MCF 10A (cell line): ENCODE measurements at regions not wholly inside any gene's neighbourhood (a gene's known extent, or its start where the extent isn't known, plus 50 kb on each side); places are given as distances from the start of the nearest gene placed in this dataset.

Experiments
- BruUV-seq: library from RNA; stranded (reverse); fragments of 400-500 nt; replicated peaks from 2 replicates; lab custom pipeline; 2021; lab: Mats Ljungman, UMichigan
- CTCF ChIA-PET: fragments of 300-600 bp; sonication (Branson Sonifier 250); formaldehyde crosslinking; extraction: SDS; loops from one replicate; lab custom pipeline; 2021; ENCODE audit warnings: antibody characterized with exemption, inconsistent platforms; lab: Yijun Ruan, JAX
- POLR2A ChIA-PET: fragments of 300-600, 350-650 bp; sonication (Branson Sonifier 250); formaldehyde crosslinking; extraction: SDS; loops from one replicate; lab custom pipeline; 2020; ENCODE audit warnings: antibody characterized with exemption, inconsistent platforms; lab: Yijun Ruan, JAX
- DNase-seq: peaks from one replicate; pipeline ENCODE4 v3.0.0-alpha.2; 2018; ENCODE audit not compliant: unreplicated experiment
- H3K27ac Mint-ChIP-seq: one replicate; pipeline ENCODE4 v1.8.0; 2022; ENCODE audit warnings: mild to moderate bottlenecking, low read depth, mixed read lengths; ENCODE audit not compliant: unreplicated experiment
- H3K27me3 Mint-ChIP-seq: one replicate; pipeline ENCODE4 v1.8.0; 2022; ENCODE audit warnings: mixed read lengths; ENCODE audit not compliant: insufficient read depth, unreplicated experiment
- H3K36me3 Mint-ChIP-seq: one replicate; pipeline ENCODE4 v1.8.0; 2022; ENCODE audit warnings: mild to moderate bottlenecking, moderate library complexity, mixed read lengths; ENCODE audit not compliant: insufficient read depth, unreplicated experiment
- H3K4me1 Mint-ChIP-seq: one replicate; pipeline ENCODE4 v1.8.0; 2022; ENCODE audit warnings: mixed read lengths; ENCODE audit not compliant: insufficient read depth, unreplicated experiment
- H3K4me3 Mint-ChIP-seq: one replicate; pipeline ENCODE4 v1.8.0; 2022; ENCODE audit warnings: mild to moderate bottlenecking, moderate library complexity, mixed read lengths; ENCODE audit not compliant: unreplicated experiment
- H3K9me3 Mint-ChIP-seq: one replicate; pipeline ENCODE4 v1.8.0; 2022; ENCODE audit warnings: mixed read lengths; ENCODE audit not compliant: unreplicated experiment
- CTCF ChIP-seq: fragments of 200-600 bp; IDR thresholded peaks from one replicate; pipeline ENCODE4 v1.8.0; 2022; ENCODE audit warnings: antibody characterized with exemption, mild to moderate bottlenecking; ENCODE audit not compliant: unreplicated experiment
- intact Hi-C: fragments of 100-400 bp; cut with micrococcal nuclease; formaldehyde crosslinking; loops from 2 replicates; pipeline ENCODE4 v1.14.1; 2022

DNA sequence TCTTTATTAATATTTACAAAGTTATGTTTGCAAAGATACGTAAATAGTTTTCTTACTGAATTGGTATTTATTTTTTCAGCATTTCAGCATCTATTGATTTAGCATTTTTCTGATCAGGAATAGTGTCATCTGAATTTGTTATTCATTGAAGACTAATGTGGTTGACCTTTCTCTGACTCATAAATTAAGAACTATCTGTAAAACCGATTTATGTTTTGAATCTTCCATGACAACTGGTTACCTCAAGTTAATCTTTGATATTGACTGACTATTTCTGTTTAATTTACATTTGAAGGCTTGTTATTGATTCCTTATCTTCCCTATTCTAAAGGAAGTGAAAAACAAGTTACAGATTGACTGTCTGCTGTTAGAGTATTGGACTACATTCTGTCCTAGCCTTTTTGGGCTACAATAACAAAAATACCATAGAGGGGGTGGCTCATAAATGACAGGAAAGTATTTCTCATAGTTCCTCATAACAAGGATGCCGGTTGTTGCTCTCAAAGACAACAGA is 1131.4 kb downstream of the PLA2G4A start:
- H3K36me3 Mint-ChIP-seq, result no peaks in the 10 kb centered on the region
- POLR2A ChIA-PET, result no interaction called here
- BruUV-seq, result no TSS peak

DNA sequence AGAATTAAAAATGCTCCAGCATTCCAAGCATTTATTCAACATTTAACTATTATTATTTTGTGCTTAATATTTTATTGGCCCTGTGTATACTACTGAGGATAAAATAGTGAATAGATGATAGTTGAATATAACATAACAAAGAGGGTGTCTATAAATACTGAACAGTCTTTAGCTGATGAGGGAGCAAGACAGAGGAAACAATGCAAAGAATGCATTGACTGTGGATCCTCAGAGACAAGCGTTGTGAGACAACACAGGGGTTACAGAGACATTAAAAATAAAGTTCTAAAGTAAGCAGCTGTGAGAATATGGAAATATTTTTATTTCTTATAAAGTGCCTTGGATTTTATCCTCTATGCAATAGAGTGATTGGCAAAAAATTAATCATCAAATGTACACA is 1133.1 kb downstream of the PLA2G4A start:
- no peak for TF ChIP-seq CTCF
- BruUV-seq, result no TSS peak
- Mint-ChIP-seq H3K27ac (no peak overlapping the region), H3K4me3 (no peak overlapping the region), H3K9me3 (no peaks in the 10 kb centered on the region), H3K36me3 (no peaks in the 10 kb centered on the region), H3K4me1 (no peaks in the 10 kb centered on the region), H3K27me3 (no peaks in the 10 kb centered on the region)
- DNase-seq, result no peak
- POLR2A ChIA-PET, result no interaction called here
- CTCF ChIA-PET, result no interaction called here
- intact Hi-C loops, result no loop called here

More for the DNA sequence above, 1131.4 kb downstream of the PLA2G4A start:
- CTCF ChIA-PET, result interaction anchor here (0.7 kb wide), 1 partner anchor 278 kb away, joined by 4 read pairs; no protein-coding TSS in a partner anchor
- DNase-seq, result no peak
- intact Hi-C loops, result no loop called here
- Mint-ChIP-seq H3K4me1 (no peaks in the 10 kb centered on the region), H3K27me3 (no peaks in the 10 kb centered on the region), H3K27ac (no peak overlapping the region), H3K4me3 (no peak overlapping the region), H3K9me3 (peaks cover 7% of the 10 kb centered on the region)
- TF ChIP-seq CTCF, result no peak

GRCh38 chr1:187971851-187972250 is 1143.1 kb downstream of the PLA2G4A start:
- Mint-ChIP-seq H3K9me3 (no peaks in the 10 kb centered on the region), H3K27ac (no peak overlapping the region), H3K4me1 (no peaks in the 10 kb centered on the region), H3K4me3 (no peak overlapping the region), H3K36me3 (no peaks in the 10 kb centered on the region), H3K27me3 (no peaks in the 10 kb centered on the region)
- ChIA-PET POLR2A (no interaction called here), CTCF (interaction anchor here (0.6 to 0.7 kb wide), 3 partner anchors 28 to 174 kb away, joined by 3 to 4 read pairs (median 3); no protein-coding TSS in a partner anchor)
- TF ChIP-seq CTCF, result no peak
- no peak for DNase-seq
- BruUV-seq, result no TSS peak
- intact Hi-C loops, result no loop called here

GRCh38 chr1:187977298-187977697 is 1148.5 kb downstream of the PLA2G4A start:
- ChIA-PET CTCF (no interaction called here), POLR2A (no interaction called here)
- no peaks in the 10 kb centered on the region for H3K4me1 Mint-ChIP-seq
- no peak overlapping the region for H3K27ac Mint-ChIP-seq
- no peaks in the 10 kb centered on the region for H3K27me3 Mint-ChIP-seq
- H3K4me3 Mint-ChIP-seq, result no peak overlapping the region
- no peak for DNase-seq
- no peaks in the 10 kb centered on the region for H3K36me3 Mint-ChIP-seq
- TF ChIP-seq CTCF, result no peak
- no TSS peak for BruUV-seq
- H3K9me3 Mint-ChIP-seq, result peaks cover 8% of the 10 kb centered on the region
- intact Hi-C loops, result no loop called here
